OCI-LY3 (cell line): ENCODE measurements at regions not wholly inside any gene's neighbourhood (a gene's known extent, or its start where the extent isn't known, plus 50 kb on each side); places are given as distances from the start of the nearest gene placed in this dataset.

Experiments used
- CTCF ChIP-seq: fragments of 200-600, 300-600 bp; sonication (generic); IDR thresholded peaks from 2 replicates; pipeline ENCODE4 v1.5.1; 2014; ENCODE audit warnings: antibody characterized with exemption, low read length, low read depth
- EZH2phosphoT487 ChIP-seq: fragments of 200-600 bp; shearing (Covaris generic); IDR thresholded peaks from 2 replicates; pipeline ENCODE4 v1.6.1; 2018; ENCODE audit warnings: antibody characterized with exemption, mixed run types, low read depth

- TF ChIP-seq CTCF (no peak), EZH2phosphoT487 (no peak)
Measured at GRCh38 chr10:117927871-117928270, 118.9 kb downstream of the RAB11FIP2 start.
